ENCODE measurements at regions not wholly inside any gene's neighbourhood (a gene's known extent, or its start where the extent isn't known, plus 50 kb on each side); places are given as distances from the start of the nearest gene placed in this dataset.

- DNase-seq (ENCODE audit: low read depth), result no peak
These were observed 243.4 kb upstream of the TBC1D5 start for GRCh38 chr3:17985658-17986347.

DNA sequence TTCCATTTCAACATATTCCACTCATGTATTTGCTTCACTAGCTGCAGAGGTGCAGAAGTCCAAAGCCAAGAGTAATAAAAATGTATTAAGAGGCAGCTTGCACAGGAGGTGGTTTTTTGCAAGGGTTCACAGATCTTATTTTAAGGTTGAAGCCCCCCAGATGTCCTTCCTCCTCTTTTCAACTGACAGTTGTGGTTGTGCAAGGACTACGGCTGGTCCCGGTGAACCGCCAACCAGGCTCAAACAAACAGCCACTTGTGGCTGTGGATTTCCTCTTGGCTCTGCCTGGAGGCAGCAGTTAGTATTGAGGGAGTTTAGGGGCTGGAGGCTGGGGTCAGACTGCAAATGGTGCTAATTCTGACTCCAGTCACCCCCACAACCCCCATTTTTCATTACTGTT lies 240.7 kb upstream of the TBC1D5 start:
- DNase-seq (ENCODE audit: low read depth), result no peak

GRCh38 chr3:17982211-17982880 lies 239.9 kb upstream of the TBC1D5 start:
- DNase-seq (ENCODE audit: low read depth), result no peak

DNA sequence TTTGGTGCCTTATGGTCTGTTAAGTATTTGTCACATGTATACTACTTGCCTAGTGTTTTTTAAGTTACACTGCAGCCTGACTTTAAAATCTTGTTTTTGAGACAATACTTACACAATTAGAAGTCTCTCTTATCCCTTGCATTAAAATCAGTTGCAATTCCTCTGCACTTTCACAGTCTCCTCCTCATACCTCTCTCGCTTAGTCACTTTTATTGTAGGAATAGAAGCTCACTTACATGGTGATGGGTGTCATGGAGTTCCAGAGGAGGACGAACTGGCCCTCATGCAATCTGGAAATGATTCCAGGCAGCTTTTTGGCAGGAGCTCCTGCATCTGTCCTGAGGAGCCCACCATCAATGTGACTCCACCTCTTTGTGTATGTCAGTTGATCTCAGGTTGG lies 238.4 kb upstream of the TBC1D5 start:
- no peak for DNase-seq (ENCODE audit: low read depth)

DNA sequence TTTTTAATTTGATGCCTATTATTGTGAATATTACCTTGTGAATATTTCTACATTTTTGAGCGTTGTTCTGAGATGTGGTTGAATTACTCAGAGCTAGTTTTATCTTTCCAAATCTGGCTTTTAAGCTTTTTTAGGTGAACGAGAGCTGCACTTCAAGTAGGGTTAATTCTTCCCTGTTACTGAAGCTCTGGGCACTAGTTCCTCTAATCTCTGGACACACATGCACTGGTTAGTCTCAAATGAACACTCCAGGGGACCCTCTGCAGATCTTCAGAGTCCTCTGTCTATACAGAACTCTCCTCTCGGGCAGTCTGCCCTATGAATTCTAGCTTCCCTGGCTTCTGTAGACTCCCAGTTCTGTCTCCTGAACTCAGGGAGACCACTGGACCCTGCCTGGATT lies 237.5 kb upstream of the TBC1D5 start:
- no peak for DNase-seq (ENCODE audit: low read depth)

DNA sequence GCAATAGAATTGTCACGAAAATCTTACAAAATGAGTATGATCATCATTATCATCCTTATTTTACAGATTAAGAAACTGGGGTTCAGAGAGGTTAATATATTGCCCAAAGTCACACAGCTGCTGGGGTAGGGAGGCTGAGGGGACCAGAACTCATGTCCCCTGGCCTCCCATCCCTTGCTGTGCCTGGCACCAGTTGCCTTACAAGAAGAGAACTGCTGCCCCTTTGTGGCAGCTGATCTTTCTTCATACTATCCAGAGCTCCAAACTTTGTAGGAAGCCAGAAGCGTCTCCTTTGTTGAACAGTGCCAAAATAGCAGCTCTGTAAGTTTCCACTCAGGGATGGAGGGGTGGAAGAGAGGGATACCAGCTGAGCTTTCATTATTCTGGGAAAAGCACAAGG lies 236.8 kb upstream of the TBC1D5 start:
- DNase-seq (ENCODE audit: low read depth), result no peak

DNA sequence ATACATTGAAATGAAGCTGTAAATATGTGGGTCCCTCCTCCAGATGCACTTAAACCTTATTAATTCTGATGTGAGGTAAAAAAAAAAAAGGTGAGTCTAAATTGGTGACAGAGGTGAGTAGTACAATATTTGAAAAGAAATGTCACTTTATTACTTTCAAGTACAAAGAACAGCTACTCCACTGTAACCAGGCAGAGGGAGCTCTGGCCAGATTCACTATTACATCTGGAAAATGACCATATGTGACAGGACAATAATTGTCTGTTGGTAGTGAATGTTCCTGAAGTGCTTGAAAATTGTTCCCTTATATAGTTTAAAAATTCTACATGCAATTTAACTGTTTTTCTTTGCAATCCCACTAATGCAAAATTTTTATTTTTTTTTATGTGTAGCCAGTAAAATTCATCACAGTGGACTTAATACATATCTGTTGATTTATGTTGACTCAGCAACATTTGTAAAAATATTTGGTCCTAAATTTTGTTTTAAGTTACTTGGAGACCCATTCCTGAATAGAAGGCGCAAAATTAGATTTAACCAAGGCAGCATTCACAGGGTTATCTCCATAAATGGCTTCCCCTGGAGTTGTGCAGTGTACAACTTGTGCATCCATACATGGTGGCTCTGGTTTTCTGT lies 231.9 kb upstream of the TBC1D5 start:
- no peak for DNase-seq (ENCODE audit: low read depth)

DNA sequence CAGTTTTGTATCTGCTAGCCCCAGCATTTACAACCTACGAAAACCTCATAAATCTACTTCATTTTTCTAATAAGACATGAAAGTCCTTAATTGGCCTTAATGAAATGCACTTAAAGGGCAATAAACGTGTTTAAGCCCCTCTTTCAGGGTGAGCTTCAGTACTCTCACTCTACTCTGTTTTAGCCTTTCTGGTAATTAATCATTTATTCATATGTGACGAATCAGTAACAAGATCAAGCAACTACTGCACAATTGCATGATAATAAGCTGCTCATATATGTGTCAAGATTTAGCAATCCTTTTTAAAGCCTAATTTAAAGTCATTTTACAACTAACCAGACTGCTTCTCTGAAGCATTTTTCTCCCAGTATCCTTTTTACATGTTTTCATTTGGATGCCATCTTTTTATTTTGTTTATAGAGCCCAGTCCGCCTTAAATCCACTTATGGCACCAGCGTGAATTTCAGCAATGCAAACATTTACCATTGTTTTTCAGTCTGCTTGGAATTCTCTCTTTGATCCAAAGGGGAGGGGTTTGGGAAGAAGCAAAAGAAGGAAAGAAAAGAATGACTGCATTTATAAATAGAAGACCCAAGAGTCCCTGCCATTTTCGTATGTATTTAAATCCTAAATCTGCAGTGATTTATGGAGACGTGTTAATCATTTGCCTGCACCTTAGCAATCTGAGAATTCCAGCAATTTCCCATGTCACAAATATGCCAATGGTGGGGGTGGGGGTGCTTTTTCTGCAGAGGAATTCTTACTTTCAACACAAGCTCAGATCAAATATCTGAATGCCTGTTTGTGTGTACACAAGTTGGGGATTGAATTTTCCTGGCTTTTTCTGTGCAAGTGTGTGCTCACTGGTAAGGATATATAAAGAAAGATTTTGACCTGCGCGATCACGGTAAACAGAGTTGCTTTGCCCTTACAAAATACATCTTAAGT lies 230.8 kb upstream of the TBC1D5 start:
- no peak for DNase-seq (ENCODE audit: low read depth)

- no peak for DNase-seq (ENCODE audit: low read depth)
These were observed 230.0 kb upstream of the TBC1D5 start for GRCh38 chr3:17972476-17972875.

DNA sequence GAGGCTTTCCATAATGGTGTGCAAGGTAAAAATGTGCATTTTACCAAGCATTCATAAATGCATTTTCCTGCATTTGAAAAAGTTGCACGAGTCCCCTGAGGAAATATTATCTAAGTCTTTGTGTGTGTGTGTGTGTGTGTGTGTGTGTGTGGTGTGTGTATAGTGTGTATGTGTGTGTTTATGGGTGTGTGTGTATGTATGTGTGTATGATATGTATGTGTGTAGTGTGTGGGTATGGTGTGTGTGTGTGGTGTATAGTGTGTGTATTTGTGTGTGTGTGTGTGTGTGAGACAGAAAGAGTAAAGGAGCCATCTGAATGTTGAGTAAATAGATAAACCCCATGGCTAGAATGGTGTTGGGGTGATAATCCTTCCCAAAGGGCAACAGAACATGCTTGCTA lies 229.6 kb upstream of the TBC1D5 start:
- no peak for DNase-seq (ENCODE audit: low read depth)

DNA sequence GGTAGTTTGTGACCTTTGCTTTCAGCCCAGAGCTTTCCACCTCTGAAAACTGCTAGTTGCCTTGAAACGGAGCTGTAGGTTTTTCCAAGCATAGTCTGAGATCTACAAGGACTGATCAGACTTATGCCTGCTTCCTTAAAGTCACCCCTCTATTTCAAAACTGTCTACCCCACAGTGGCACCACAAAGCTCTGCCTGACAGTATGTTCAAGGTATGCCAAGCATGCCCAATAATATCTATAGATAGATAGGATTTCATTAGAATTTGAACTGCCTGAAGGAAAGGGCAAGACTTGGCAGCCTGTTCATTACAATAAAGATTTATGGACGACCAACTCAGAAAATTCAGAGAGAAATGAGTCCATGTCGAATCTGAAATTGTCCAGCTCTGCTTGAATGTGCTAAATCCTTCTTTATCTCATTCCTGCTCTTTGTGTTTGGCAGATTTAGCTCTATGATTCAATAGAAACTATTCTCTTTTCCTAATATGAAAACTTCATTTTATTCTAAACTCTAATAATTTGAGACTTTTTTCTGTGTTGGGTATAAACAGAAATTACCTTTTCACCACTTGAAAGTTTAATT lies 227.6 kb upstream of the TBC1D5 start:
- peak; percentile 22 for DNase-seq (ENCODE audit: low read depth)

GRCh38 chr3:17969244-17969643 lies 226.8 kb upstream of the TBC1D5 start:
- no peak for DNase-seq (ENCODE audit: low read depth)

- no peak for DNase-seq (ENCODE audit: low read depth)
These were observed 225.6 kb upstream of the TBC1D5 start for GRCh38 chr3:17967953-17968607.

- no peak for DNase-seq (ENCODE audit: low read depth)
These were observed 224.7 kb upstream of the TBC1D5 start for GRCh38 chr3:17967111-17967510.

- DNase-seq (ENCODE audit: low read depth), result no peak
These were observed 222.9 kb upstream of the TBC1D5 start for GRCh38 chr3:17965331-17965730.

DNA sequence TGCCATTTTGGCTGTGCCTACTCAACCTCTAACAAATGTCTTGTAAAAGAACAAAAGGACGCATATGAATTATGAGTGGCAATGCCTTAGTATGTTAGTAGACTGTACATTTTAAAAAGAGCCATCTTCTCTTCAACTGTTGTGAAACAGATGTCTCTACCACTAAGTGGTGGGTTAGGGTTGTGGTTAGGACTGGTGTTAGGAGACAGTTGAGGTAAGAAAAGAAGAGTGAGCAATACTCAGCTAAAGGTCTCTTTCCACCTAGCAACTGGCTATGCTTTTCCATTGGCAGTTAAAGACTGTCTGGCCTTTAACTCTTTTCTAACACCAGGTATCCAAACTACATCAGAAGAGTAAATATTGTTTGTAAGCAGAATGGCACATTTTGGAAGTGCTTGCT lies 221.7 kb upstream of the TBC1D5 start:
- no peak for DNase-seq (ENCODE audit: low read depth)

- DNase-seq (ENCODE audit: low read depth), result no peak
These were observed 213.0 kb upstream of the TBC1D5 start for GRCh38 chr3:17955411-17955810.

- no peak for DNase-seq (ENCODE audit: low read depth)
These were observed 212.4 kb upstream of the TBC1D5 start for GRCh38 chr3:17954801-17955200.

DNA sequence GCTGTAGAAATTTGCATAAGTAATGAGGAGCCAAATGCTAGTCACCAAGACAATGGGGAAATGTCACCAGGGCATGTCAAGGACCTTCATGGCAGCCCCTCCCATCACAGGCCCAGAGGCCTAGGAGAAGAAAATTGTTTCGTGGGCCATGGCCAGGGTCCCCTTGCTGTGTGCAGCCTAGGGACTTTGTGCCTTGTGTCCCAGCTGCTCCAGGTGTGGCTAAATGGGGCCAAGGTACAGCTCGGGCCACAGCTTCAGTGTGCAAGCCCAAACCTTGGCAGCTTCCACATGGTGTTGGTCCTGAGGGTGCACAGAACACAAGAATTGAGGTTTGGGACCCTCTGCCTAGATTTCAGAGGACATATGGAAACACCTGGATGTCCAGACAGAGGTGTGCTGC lies 208.8 kb upstream of the TBC1D5 start:
- DNase-seq (ENCODE audit: low read depth), result no peak

- no peak for DNase-seq (ENCODE audit: low read depth)
These were observed 206.7 kb upstream of the TBC1D5 start for GRCh38 chr3:17949101-17949500.

GRCh38 chr3:17947833-17948232 lies 205.4 kb upstream of the TBC1D5 start:
- no peak for DNase-seq (ENCODE audit: low read depth)

All from HS-27A (cell line).